Endothelial cell of umbilical vein (primary cell): ENCODE measurements at regions not wholly inside any gene's neighbourhood (a gene's known extent, or its start where the extent isn't known, plus 50 kb on each side); places are given as distances from the start of the nearest gene placed in this dataset.

Source experiments
- BruUV-seq: library from RNA; stranded (reverse); fragments of 400-500 nt; replicated peaks from 2 replicates; lab custom pipeline; 2021; lab: Mats Ljungman, UMichigan
- CTCF ChIA-PET: fragments of 300-600, 350-600 bp; sonication (Branson Sonifier 250); formaldehyde crosslinking; loops from one replicate; lab custom pipeline; 2021; ENCODE audit warnings: antibody characterized with exemption, inconsistent platforms; lab: Charles Lee
- POLR2A ChIA-PET: fragments of 300-600, 350-600 bp; sonication (Branson Sonifier 250); formaldehyde crosslinking; loops from one replicate; lab custom pipeline; 2021; ENCODE audit warnings: antibody characterized with exemption, inconsistent platforms; lab: Charles Lee
- DNase-seq: peaks from one replicate; pipeline ENCODE4 v3.0.0-alpha.2; 2011; ENCODE audit warnings: low read depth, low spot score
- FAIRE-seq: peaks from 2 replicates; lab custom pipeline; 2011; peaks lifted over from hg19 to GRCh38; lab: Jason Lieb, UNC
- H2AFZ ChIP-seq: 2 replicates; pipeline ENCODE4 v1.6.0; 2012; ENCODE audit warnings: low read depth, low read length, control low read depth, inconsistent platforms
- H3K27ac ChIP-seq: 2 replicates; pipeline ENCODE4 v1.5.1; 2011; ENCODE audit warnings: low read depth, mild to moderate bottlenecking, control low read depth, low read length, moderate library complexity; ENCODE audit not compliant: insufficient read depth
- H3K27me3 ChIP-seq, 2 experiments: 2 replicates each; pipeline versions ENCODE4 v1.6.0 to v1.6.1; 2011; ENCODE audit warnings: low read length in 2 of 2, mixed read lengths in 1 of 2; ENCODE audit not compliant: control insufficient read depth in 2 of 2, insufficient read depth in 2 of 2
- H3K36me3 ChIP-seq, 2 experiments: 2 replicates in 1 of 2; 3 replicates in 1 of 2; pipeline ENCODE4 v1.5.1; 2011; ENCODE audit warnings: low read length in 2 of 2, mild to moderate bottlenecking in 1 of 2, moderate library complexity in 1 of 2; ENCODE audit not compliant: control insufficient read depth in 2 of 2, insufficient read depth in 2 of 2; ENCODE audit errors: extremely low read depth in 1 of 2
- H3K4me1 ChIP-seq: 3 replicates; pipeline ENCODE4 v1.5.1; 2011; ENCODE audit warnings: mild to moderate bottlenecking, low read length; ENCODE audit not compliant: control insufficient read depth, insufficient read depth; ENCODE audit errors: extremely low read depth
- H3K4me2 ChIP-seq: 2 replicates; pipeline ENCODE4 v1.6.1; 2011; ENCODE audit warnings: low read length, control low read depth, mixed read lengths; ENCODE audit not compliant: insufficient read depth
- H3K4me3 ChIP-seq, 3 experiments: fragments of 200-600 bp in 1 of 3; sonication (generic), shearing (Covaris generic) in 1 of 3; replicated peaks in 1 of 3; 2 replicates each; pipeline ENCODE4 v1.5.1; 2011 to 2016; ENCODE audit warnings: control low read depth in 3 of 3, low read length in 3 of 3, mild to moderate bottlenecking in 2 of 3, inconsistent platforms in 1 of 3, low read depth in 1 of 3, moderate library complexity in 1 of 3; ENCODE audit not compliant: insufficient read depth in 1 of 3
- H3K79me2 ChIP-seq: 2 replicates; pipeline ENCODE4 v1.6.0; 2012; ENCODE audit warnings: low read length, inconsistent platforms; ENCODE audit not compliant: control insufficient read depth, insufficient read depth
- H3K9ac ChIP-seq: replicated peaks from 2 replicates; pipeline ENCODE3; 2011; ENCODE audit warnings: low read length, control low read depth; ENCODE audit not compliant: insufficient read depth; ENCODE audit errors: extremely low read depth
- H3K9me1 ChIP-seq: replicated peaks from 3 replicates; pipeline ENCODE4 v1.6.0; 2011; ENCODE audit warnings: mild to moderate bottlenecking, low read length; ENCODE audit not compliant: control insufficient read depth, insufficient read depth; ENCODE audit errors: extremely low read depth
- H3K9me3 ChIP-seq: replicated peaks from 2 replicates; pipeline ENCODE4 v1.5.1; 2012; ENCODE audit warnings: low read length, inconsistent platforms; ENCODE audit not compliant: control insufficient read depth, insufficient read depth
- H4K20me1 ChIP-seq: replicated peaks from 2 replicates; pipeline ENCODE3; 2011; ENCODE audit warnings: mild to moderate bottlenecking, low read length; ENCODE audit not compliant: control insufficient read depth, insufficient read depth; ENCODE audit errors: extremely low read depth
- FOS ChIP-seq: IDR thresholded peaks from 2 replicates; pipeline ENCODE4 v1.6.1; 2011; ENCODE audit warnings: mild to moderate bottlenecking, low read length, moderate library complexity, borderline replicate concordance; ENCODE audit not compliant: insufficient read depth
- POLR2A ChIP-seq: IDR thresholded peaks from 2 replicates; pipeline ENCODE4 v1.6.1; 2012; ENCODE audit warnings: low read depth, mild to moderate bottlenecking, control low read depth, low read length
- POLR2AphosphoS5 ChIP-seq: IDR thresholded peaks from 2 replicates; pipeline ENCODE4 v1.6.1; 2012; ENCODE audit warnings: low read depth, mild to moderate bottlenecking, control low read depth, low read length, moderate library complexity; ENCODE audit not compliant: insufficient read depth
- dilution Hi-C: fragments of 300-500 bp; cut with MboI; formaldehyde crosslinking; loops from one replicate; pipeline ENCODE4 v1.15.0; 2019; ENCODE audit warnings: low sequenced_read_pairs; ENCODE audit not compliant: extremely low pct_ligation_motif_present
- intact Hi-C: fragments of 100-400 bp; cut with micrococcal nuclease; formaldehyde crosslinking; loops from one replicate; pipeline ENCODE4 v1.10.0; 2022
- TF ChIP-seq, protein P1 (sequence below): IDR thresholded peaks from 2 replicates; pipeline ENCODE4 v1.6.1; 2011; ENCODE audit not compliant: insufficient read depth, insufficient read length

DNA sequence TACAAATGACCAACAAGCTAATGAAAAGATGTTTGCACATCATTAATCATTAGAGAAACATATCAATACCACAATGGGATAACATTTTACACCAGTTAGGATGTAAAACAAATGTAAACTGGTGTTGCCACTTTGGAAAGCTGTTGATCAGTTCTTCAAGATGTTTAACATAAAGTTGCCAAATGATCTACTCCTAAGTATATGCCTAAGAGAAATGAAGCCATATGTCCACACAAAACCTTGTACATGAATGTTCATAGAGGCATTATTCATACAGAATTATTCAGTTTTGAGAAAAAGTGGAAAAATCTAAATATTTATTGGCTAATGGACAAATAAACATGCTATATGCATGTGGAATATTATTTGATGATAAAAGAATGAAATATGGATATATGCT lies 136.9 kb upstream of the KITLG start:
- Histone ChIP-seq H3K4me3 (no peak overlapping the region), H3K9me1 (no peaks in the 10 kb centered on the region), H3K4me2 (no peak overlapping the region), H3K27me3 (no peaks in the 10 kb centered on the region), H3K9ac (no peak overlapping the region), H3K79me2 (no peaks in the 10 kb centered on the region), H3K4me1 (peaks cover 5% of the 10 kb centered on the region), H3K9me3 (no peaks in the 10 kb centered on the region), H4K20me1 (no peaks in the 10 kb centered on the region), H3K36me3 (no peaks in the 10 kb centered on the region), H3K27ac (no peak overlapping the region), H2AFZ (no peak overlapping the region)
- TF ChIP-seq, protein P1, sequence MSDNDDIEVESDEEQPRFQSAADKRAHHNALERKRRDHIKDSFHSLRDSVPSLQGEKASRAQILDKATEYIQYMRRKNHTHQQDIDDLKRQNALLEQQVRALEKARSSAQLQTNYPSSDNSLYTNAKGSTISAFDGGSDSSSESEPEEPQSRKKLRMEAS: no peak
- CTCF ChIA-PET: no interaction called here
- dilution Hi-C loops (no loop called here), intact Hi-C loops (no loop called here)
- DNase-seq (no peak), FAIRE-seq (no peak)
- POLR2A ChIA-PET: no interaction called here
- BruUV-seq: no TSS peak

DNA sequence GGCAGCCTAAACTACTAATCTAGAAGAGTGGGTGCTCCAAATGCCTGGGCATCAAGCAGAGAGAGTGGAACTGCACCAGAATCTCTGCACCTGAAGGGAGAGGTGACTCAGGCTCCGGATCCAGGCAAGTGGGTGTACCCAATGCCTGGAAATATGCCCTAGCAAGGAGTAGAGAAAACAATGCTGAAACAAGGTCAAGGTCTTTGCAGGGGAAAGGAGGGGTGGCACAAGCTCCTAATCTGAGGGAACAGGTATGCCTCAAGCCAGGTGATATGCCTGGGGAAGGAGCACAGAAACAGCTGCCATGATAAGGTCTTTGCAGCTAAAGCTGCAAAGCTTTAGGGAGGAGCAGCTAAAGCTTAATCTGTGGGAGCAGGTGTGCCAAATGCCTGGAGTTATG lies 136.0 kb upstream of the KITLG start:
- H3K4me2 ChIP-seq: no peak overlapping the region
- H3K4me3 ChIP-seq: no peak overlapping the region
- dilution Hi-C loops: no loop called here
- H3K27ac ChIP-seq: no peak overlapping the region
- no peak overlapping the region for H2AFZ ChIP-seq
- no peaks in the 10 kb centered on the region for H4K20me1 ChIP-seq
- TF ChIP-seq FOS (no peak), POLR2AphosphoS5 (no peak), POLR2A (no peak)
- TF ChIP-seq, protein P1: no peak
- no peaks in the 10 kb centered on the region for H3K36me3 ChIP-seq
- H3K79me2 ChIP-seq: no peaks in the 10 kb centered on the region
- H3K9ac ChIP-seq: no peak overlapping the region
- intact Hi-C loops: loop anchor here (1.0 kb wide), 1 partner anchor 181 kb away; no protein-coding TSS in a partner anchor
- no TSS peak for BruUV-seq
- H3K27me3 ChIP-seq: no peaks in the 10 kb centered on the region
- ChIA-PET CTCF (no interaction called here), POLR2A (no interaction called here)
- no peaks in the 10 kb centered on the region for H3K9me3 ChIP-seq
- peaks cover 5% of the 10 kb centered on the region for H3K4me1 ChIP-seq
- H3K9me1 ChIP-seq: no peaks in the 10 kb centered on the region
- FAIRE-seq (no peak), DNase-seq (no peak)
